Naive thymus-derived CD8-positive, alpha-beta T cell (primary cell): ENCODE measurements at regions not wholly inside any gene's neighbourhood (a gene's known extent, or its start where the extent isn't known, plus 50 kb on each side); places are given as distances from the start of the nearest gene placed in this dataset.

Experiments
- ATAC-seq, 2 donors: fragments of 150-1000 bp; cut with Tn5 transposase in 1 of 2; sonication (Bioruptor Pico), chemical (Tn5 transposase) in 1 of 2; 1 replicate in 1 of 2; 2 replicates in 1 of 2; pipeline ENCODE4 v1.10.0; 2021; ENCODE audit warnings: mild to moderate bottlenecking in 2 of 2, moderate library complexity in 2 of 2
- POLR2A ChIA-PET: fragments of 350-600 bp; sonication (Branson Sonifier 250); formaldehyde crosslinking; loops from one replicate; lab custom pipeline; 2021; ENCODE audit warnings: antibody characterized with exemption; lab: Charles Lee
- DNase-seq, 10 donors: peaks; one replicate each; pipeline versions ENCODE4 v3.0.0 to v3.0.0-alpha.2; 2020 to 2022
- H3K27ac Mint-ChIP-seq, 10 donors: one replicate each; pipeline ENCODE4 v1.8.0; 2020 to 2022; ENCODE audit warnings: mild to moderate bottlenecking in 10 of 10, mixed read lengths in 10 of 10, moderate library complexity in 4 of 10, inconsistent platforms in 1 of 10
- H3K27me3 Mint-ChIP-seq, 5 donors: one replicate each; pipeline ENCODE4 v1.8.0; 2021 to 2022; ENCODE audit warnings: mixed read lengths in 5 of 5
- H3K36me3 Mint-ChIP-seq, 3 donors: one replicate each; pipeline ENCODE4 v1.8.0; 2020 to 2022; ENCODE audit warnings: mixed read lengths in 3 of 3, mild to moderate bottlenecking in 2 of 3, inconsistent platforms in 1 of 3
- H3K4me1 Mint-ChIP-seq, 4 donors: one replicate each; pipeline ENCODE4 v1.8.0; 2021 to 2022; ENCODE audit warnings: mixed read lengths in 4 of 4
- H3K4me3 Mint-ChIP-seq, 10 donors: one replicate each; pipeline ENCODE4 v1.8.0; 2020 to 2022; ENCODE audit warnings: mild to moderate bottlenecking in 10 of 10, mixed read lengths in 10 of 10, moderate library complexity in 6 of 10, inconsistent platforms in 1 of 10
- H3K9me3 Mint-ChIP-seq, 9 donors: one replicate each; pipeline ENCODE4 v1.8.0; 2020 to 2022; ENCODE audit warnings: mixed read lengths in 9 of 9, mild to moderate bottlenecking in 3 of 9, inconsistent platforms in 1 of 9, moderate library complexity in 1 of 9

GRCh38 chr6:148271711-148272439 lies 70.8 kb upstream of the SASH1 start:
- Mint-ChIP-seq H3K36me3 (no peaks in the 10 kb centered on the region), H3K27me3 (peaks cover 5 to 38% (median 10%) of the 10 kb centered on the region in 5 donors), H3K27ac (no peak overlapping the region), H3K4me3 (no peak overlapping the region), H3K4me1 (no peaks in the 10 kb centered on the region), H3K9me3 (peaks cover 0 to 1% (median 0%) of the 10 kb centered on the region in 9 donors)
- ATAC-seq (no peak), DNase-seq (no peak)
- POLR2A ChIA-PET: no interaction called here

- Mint-ChIP-seq H3K36me3 (no peaks in the 10 kb centered on the region), H3K27me3 (peaks cover 4 to 43% (median 9%) of the 10 kb centered on the region in 5 donors), H3K9me3 (peaks cover 0 to 1% (median 0%) of the 10 kb centered on the region in 9 donors), H3K4me3 (no peak overlapping the region), H3K4me1 (no peaks in the 10 kb centered on the region), H3K27ac (no peak overlapping the region)
- POLR2A ChIA-PET: no interaction called here
- DNase-seq (no peak), ATAC-seq (no peak)
Measured at GRCh38 chr6:148272597-148272996, 70.0 kb upstream of the SASH1 start.

GRCh38 chr6:148273962-148274752 lies 68.5 kb upstream of the SASH1 start:
- Mint-ChIP-seq H3K27me3 (peaks cover 3 to 40% (median 6%) of the 10 kb centered on the region in 5 donors), H3K27ac (no peak overlapping the region), H3K36me3 (no peaks in the 10 kb centered on the region), H3K9me3 (peaks cover 0 to under 1% (median 0%) of the 10 kb centered on the region in 9 donors), H3K4me1 (no peaks in the 10 kb centered on the region), H3K4me3 (no peak overlapping the region)
- POLR2A ChIA-PET: no interaction called here
- ATAC-seq: no peak
- DNase-seq: no peak

GRCh38 chr6:148274809-148275208 lies 67.8 kb upstream of the SASH1 start:
- Mint-ChIP-seq H3K4me3 (no peak overlapping the region), H3K27ac (no peak overlapping the region), H3K4me1 (no peaks in the 10 kb centered on the region), H3K27me3 (peaks cover 3 to 34% (median 6%) of the 10 kb centered on the region in 5 donors), H3K36me3 (no peaks in the 10 kb centered on the region), H3K9me3 (no peaks in the 10 kb centered on the region)
- POLR2A ChIA-PET: no interaction called here
- DNase-seq (no peak), ATAC-seq (no peak)

- Mint-ChIP-seq H3K27me3 (peaks cover 6 to 50% (median 11%) of the 10 kb centered on the region in 5 donors), H3K9me3 (peaks cover 0 to 6% (median 0%) of the 10 kb centered on the region in 9 donors), H3K4me3 (no peak overlapping the region), H3K36me3 (no peaks in the 10 kb centered on the region), H3K4me1 (no peaks in the 10 kb centered on the region), H3K27ac (no peak overlapping the region)
- DNase-seq (no peak), ATAC-seq (no peak)
- POLR2A ChIA-PET: no interaction called here
Measured at GRCh38 chr6:148285205-148285604, 57.4 kb upstream of the SASH1 start.

- Mint-ChIP-seq H3K4me3 (no peak overlapping the region), H3K9me3 (no peaks in the 10 kb centered on the region), H3K36me3 (no peaks in the 10 kb centered on the region), H3K27me3 (peaks cover 7 to 42% (median 10%) of the 10 kb centered on the region in 5 donors), H3K4me1 (no peaks in the 10 kb centered on the region), H3K27ac (no peak overlapping the region)
- ATAC-seq (no peak), DNase-seq (no peak)
- POLR2A ChIA-PET: no interaction called here
Measured at GRCh38 chr6:148286563-148286962, 56.1 kb upstream of the SASH1 start.

- DNase-seq: no peak
- H3K36me3 Mint-ChIP-seq: no peaks in the 10 kb centered on the region
- no peak overlapping the region for H3K27ac Mint-ChIP-seq
- no peak overlapping the region for H3K4me3 Mint-ChIP-seq
- no peak for ATAC-seq
- POLR2A ChIA-PET: no interaction called here
- no peaks in the 10 kb centered on the region for H3K9me3 Mint-ChIP-seq
- peaks cover 6 to 33% (median 12%) of the 10 kb centered on the region in 5 donors for H3K27me3 Mint-ChIP-seq
- no peaks in the 10 kb centered on the region for H3K4me1 Mint-ChIP-seq
Measured at GRCh38 chr6:148287623-148288333, 54.9 kb upstream of the SASH1 start.

- no peak for DNase-seq
- peaks cover 5 to 26% (median 9%) of the 10 kb centered on the region in 5 donors for H3K27me3 Mint-ChIP-seq
- H3K4me1 Mint-ChIP-seq: no peaks in the 10 kb centered on the region
- no peaks in the 10 kb centered on the region for H3K36me3 Mint-ChIP-seq
- no peak overlapping the region for H3K4me3 Mint-ChIP-seq
- no peaks in the 10 kb centered on the region for H3K9me3 Mint-ChIP-seq
- no peak for ATAC-seq
- H3K27ac Mint-ChIP-seq: no peak overlapping the region
- POLR2A ChIA-PET: no interaction called here
Measured at GRCh38 chr6:148288541-148288940, 54.1 kb upstream of the SASH1 start.

GRCh38 chr6:148289153-148289552 lies 53.5 kb upstream of the SASH1 start:
- Mint-ChIP-seq H3K9me3 (no peaks in the 10 kb centered on the region), H3K4me1 (no peaks in the 10 kb centered on the region), H3K4me3 (no peak overlapping the region), H3K27me3 (peaks cover 5 to 26% (median 9%) of the 10 kb centered on the region in 5 donors), H3K27ac (no peak overlapping the region), H3K36me3 (no peaks in the 10 kb centered on the region)
- DNase-seq (no peak), ATAC-seq (no peak)
- POLR2A ChIA-PET: no interaction called here

- no peaks in the 10 kb centered on the region for H3K4me1 Mint-ChIP-seq
- ATAC-seq: no peak
Measured at GRCh38 chr6:148291876-148292275, 50.8 kb upstream of the SASH1 start.

More at GRCh38 chr6:148291876-148292275, 50.8 kb upstream of the SASH1 start:
- POLR2A ChIA-PET: no interaction called here
- Mint-ChIP-seq H3K36me3 (no peaks in the 10 kb centered on the region), H3K4me3 (no peak overlapping the region), H3K27ac (no peak overlapping the region), H3K9me3 (no peaks in the 10 kb centered on the region), H3K27me3 (peaks cover 5 to 34% (median 13%) of the 10 kb centered on the region in 5 donors)
- no peak for DNase-seq
